ENCODE measurements at regions not wholly inside any gene's neighbourhood (a gene's known extent, or its start where the extent isn't known, plus 50 kb on each side); places are given as distances from the start of the nearest gene placed in this dataset.

DNA sequence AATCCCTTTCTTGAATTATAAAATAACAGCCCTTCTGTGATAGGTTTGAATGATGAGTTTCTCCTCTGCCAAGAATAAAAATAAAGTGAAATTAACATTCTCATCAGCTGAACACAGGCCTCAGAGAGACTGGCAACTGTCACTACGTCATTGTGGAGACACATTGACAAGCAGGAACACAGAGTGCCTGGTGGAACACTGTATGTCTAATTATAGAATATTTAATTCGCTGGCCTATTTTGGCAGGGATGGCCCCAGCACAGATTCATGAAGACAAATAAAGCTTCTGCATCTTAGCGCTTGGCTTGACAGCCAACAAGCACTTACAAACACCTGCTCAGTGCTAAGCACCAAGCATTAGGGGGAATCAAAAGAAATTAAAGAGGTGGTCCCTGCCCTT lies 52.0 kb upstream of the SMYD2 start:
- Histone ChIP-seq H3K4me1 (peaks cover 6% of the 10 kb centered on the region), H3K27ac (no peak overlapping the region), H3K4me3 (no peak overlapping the region), H3K36me3 (no peaks in the 10 kb centered on the region), H3K27me3 (no peaks in the 10 kb centered on the region), H3K9me3 (no peaks in the 10 kb centered on the region)
- DNase-seq = no peak
- no peak for TF ChIP-seq CTCF (IDR thresholded peaks at IDR 0.05)
- ATAC-seq = no peak
- intact Hi-C loops (cut with DNase I) = no loop called here

DNA sequence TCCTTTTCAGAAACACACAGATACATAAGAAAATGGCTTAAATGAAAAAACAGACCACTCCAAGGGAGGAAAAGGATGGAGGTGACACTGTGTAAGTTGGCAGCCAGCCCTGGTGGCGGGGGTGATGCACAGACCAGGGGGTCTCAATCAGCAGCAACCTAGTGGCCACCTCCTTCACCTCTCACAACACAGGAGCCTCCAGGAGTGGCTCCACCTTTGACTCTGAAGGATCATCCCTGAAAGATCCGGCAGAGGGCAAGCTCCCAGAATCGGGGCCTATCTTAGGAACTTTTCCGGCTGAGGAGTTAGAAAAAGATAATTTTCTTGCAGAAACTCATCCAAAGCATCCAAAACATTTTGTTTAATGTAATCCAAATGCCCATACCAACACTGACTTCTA lies 51.2 kb upstream of the SMYD2 start:
- Histone ChIP-seq H3K9me3 (no peaks in the 10 kb centered on the region), H3K36me3 (no peaks in the 10 kb centered on the region), H3K4me3 (no peak overlapping the region), H3K4me1 (peaks cover 2% of the 10 kb centered on the region), H3K27me3 (no peaks in the 10 kb centered on the region), H3K27ac (no peak overlapping the region)
- no peak for TF ChIP-seq CTCF (IDR thresholded peaks at IDR 0.05)
- intact Hi-C loops (cut with DNase I) = no loop called here
- ATAC-seq (no peak), DNase-seq (no peak)
